Liver (tissue), 8 donors: ENCODE measurements at regions not wholly inside any gene's neighbourhood (a gene's known extent, or its start where the extent isn't known, plus 50 kb on each side); places are given as distances from the start of the nearest gene placed in this dataset.

ENCODE experiments used
- DNase-seq: peaks from one replicate; pipeline ENCODE4 v3.0.0-alpha.2; 2017; ENCODE audit warnings: low spot score
- H3K27ac ChIP-seq, 2 donors: one replicate each; pipeline ENCODE4 v1.7.0; 2013; ENCODE audit warnings: inconsistent platforms in 2 of 2, low read length in 2 of 2, control low read depth in 1 of 2, low read depth in 1 of 2, mild to moderate bottlenecking in 1 of 2
- H3K27me3 ChIP-seq, 4 donors: one replicate each; pipeline versions ENCODE4 v1.6.1 to v1.7.0; 2013; ENCODE audit warnings: low read length in 3 of 4, inconsistent platforms in 1 of 4, mild to moderate bottlenecking in 1 of 4, moderate library complexity in 1 of 4; ENCODE audit not compliant: control insufficient read depth in 4 of 4, insufficient read depth in 4 of 4
- H3K36me3 ChIP-seq, 4 donors: one replicate each; pipeline versions ENCODE4 v1.6.1 to v1.7.0; 2013; ENCODE audit warnings: low read length in 3 of 4, mild to moderate bottlenecking in 3 of 4, low read depth in 1 of 4, moderate library complexity in 1 of 4; ENCODE audit not compliant: control insufficient read depth in 4 of 4, insufficient read depth in 3 of 4
- H3K4me1 ChIP-seq, 4 donors: one replicate each; pipeline versions ENCODE4 v1.6.1 to v1.7.0; 2013; ENCODE audit warnings: low read length in 3 of 4, mild to moderate bottlenecking in 3 of 4, moderate library complexity in 1 of 4; ENCODE audit not compliant: control insufficient read depth in 4 of 4, insufficient read depth in 4 of 4
- H3K4me3 ChIP-seq, 3 donors: one replicate each; pipeline versions ENCODE4 v1.6.1 to v1.7.0; 2013; ENCODE audit warnings: low read length in 3 of 3, control low read depth in 1 of 3, low read depth in 1 of 3, mild to moderate bottlenecking in 1 of 3
- H3K9ac ChIP-seq, 2 donors: one replicate each; pipeline ENCODE4 v1.7.0; 2013; ENCODE audit warnings: low read length in 2 of 2, mild to moderate bottlenecking in 2 of 2, moderate library complexity in 2 of 2, control low read depth in 1 of 2, low read depth in 1 of 2
- H3K9me3 ChIP-seq, 4 donors: one replicate each; pipeline versions ENCODE4 v1.6.1 to v1.7.0; 2013; ENCODE audit warnings: low read length in 3 of 4; ENCODE audit not compliant: control insufficient read depth in 4 of 4
- FOXA2 ChIP-seq: IDR thresholded peaks from 2 replicates; pipeline ENCODE4 v1.6.1; 2016; ENCODE audit warnings: antibody characterized with exemption
- GABPA ChIP-seq, 2 donors: IDR thresholded peaks in 1 of 2; conservative IDR thresholded peaks in 1 of 2; 2 replicates each; pipeline ENCODE4 v1.6.1; 2016; ENCODE audit warnings: antibody characterized with exemption in 2 of 2, mild to moderate bottlenecking in 1 of 2, moderate library complexity in 1 of 2
- HNF4A ChIP-seq, 2 donors: conservative IDR thresholded peaks; 2 replicates each; pipeline ENCODE4 v1.6.1; 2016; ENCODE audit warnings: antibody characterized with exemption in 2 of 2, mild to moderate bottlenecking in 2 of 2
- NR2F2 ChIP-seq: IDR thresholded peaks from 2 replicates; pipeline ENCODE4 v1.6.1; 2016; ENCODE audit warnings: antibody characterized with exemption
- RAD21 ChIP-seq, 2 donors: IDR thresholded peaks; 2 replicates each; pipeline ENCODE4 v1.6.1; 2016; ENCODE audit warnings: antibody characterized with exemption in 2 of 2, mild to moderate bottlenecking in 2 of 2
- RXRA ChIP-seq, 2 donors: IDR thresholded peaks; 2 replicates each; pipeline ENCODE4 v1.6.1; 2017 to 2018; ENCODE audit warnings: antibody characterized with exemption in 2 of 2, mild to moderate bottlenecking in 1 of 2
- SP1 ChIP-seq: IDR thresholded peaks from 2 replicates; pipeline ENCODE4 v1.6.1; 2018; ENCODE audit warnings: antibody characterized with exemption, mild to moderate bottlenecking
- TAF1 ChIP-seq: conservative IDR thresholded peaks from 2 replicates; pipeline ENCODE4 v1.6.1; 2016; ENCODE audit warnings: antibody characterized with exemption, mild to moderate bottlenecking
- YY1 ChIP-seq: IDR thresholded peaks from 2 replicates; pipeline ENCODE4 v1.6.1; 2016; ENCODE audit warnings: antibody characterized with exemption, mild to moderate bottlenecking
- WGBS: extraction: QIAGEN DNeasy Blood & Tissue Kit; methylation state at CpG from one replicate; pipeline ENCODE4 v1.1.7; 2013; 5-methylcytosine and 5-hydroxymethylcytosine counted together
- TF ChIP-seq, protein P1 (sequence below): IDR thresholded peaks from 2 replicates; pipeline ENCODE4 v1.6.1; 2016; ENCODE audit warnings: antibody characterized with exemption
- TF ChIP-seq, protein P2 (sequence below): IDR thresholded peaks from 2 replicates; pipeline ENCODE4 v1.6.1; 2016; ENCODE audit warnings: antibody characterized with exemption
- TF ChIP-seq, protein P3 (sequence below): fragments of 150-350 bp; IDR thresholded peaks from 2 replicates; pipeline ENCODE4 v1.5.1; 2017; ENCODE audit warnings: improper control_type of control experiment, low read depth, low read length; ENCODE audit not compliant: missing input control
- TF ChIP-seq, protein P4 (sequence below): IDR thresholded peaks from 2 replicates; pipeline ENCODE4 v1.6.1; 2016; ENCODE audit warnings: antibody characterized with exemption
- TF ChIP-seq, protein P5 (sequence below): IDR thresholded peaks from 2 replicates; pipeline ENCODE4 v1.6.1; 2016; ENCODE audit warnings: antibody characterized with exemption, mild to moderate bottlenecking
- donor health status: healthy.
- donor health status: healthy.
- donor health status: healthy.
- donor health status: healthy.
- donor health status: healthy.

DNA sequence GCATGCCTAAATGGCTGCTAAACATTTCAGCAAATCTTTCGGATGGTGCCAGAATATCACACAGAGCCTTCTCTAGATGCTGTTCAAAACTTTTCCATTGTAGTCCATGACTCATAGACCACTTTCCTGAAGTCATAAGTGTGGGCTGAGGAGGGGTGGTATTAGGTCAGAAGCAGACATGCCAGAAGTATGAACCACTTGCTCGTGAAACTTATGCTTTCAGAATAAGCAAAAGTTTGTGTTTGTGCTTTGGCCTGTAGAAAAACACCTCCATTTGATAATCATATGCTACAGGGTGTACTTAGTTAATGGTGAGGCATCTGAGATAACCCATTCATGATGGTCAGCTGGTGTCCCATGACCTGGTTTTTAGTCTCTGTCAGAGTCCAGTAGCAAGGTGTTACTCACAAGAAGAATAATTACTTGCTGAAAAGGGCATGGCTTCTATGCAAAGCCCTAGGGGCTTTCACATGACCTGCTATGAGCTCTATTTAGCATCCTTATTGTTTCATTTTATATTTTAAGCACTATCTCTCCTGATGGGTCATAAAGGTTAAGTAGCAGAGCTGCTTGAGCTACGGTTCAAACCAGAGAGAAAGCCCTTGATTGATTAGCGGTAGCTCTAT, 183.1 kb upstream of the IVNS1ABP start (continued):
- TF ChIP-seq, protein P1, sequence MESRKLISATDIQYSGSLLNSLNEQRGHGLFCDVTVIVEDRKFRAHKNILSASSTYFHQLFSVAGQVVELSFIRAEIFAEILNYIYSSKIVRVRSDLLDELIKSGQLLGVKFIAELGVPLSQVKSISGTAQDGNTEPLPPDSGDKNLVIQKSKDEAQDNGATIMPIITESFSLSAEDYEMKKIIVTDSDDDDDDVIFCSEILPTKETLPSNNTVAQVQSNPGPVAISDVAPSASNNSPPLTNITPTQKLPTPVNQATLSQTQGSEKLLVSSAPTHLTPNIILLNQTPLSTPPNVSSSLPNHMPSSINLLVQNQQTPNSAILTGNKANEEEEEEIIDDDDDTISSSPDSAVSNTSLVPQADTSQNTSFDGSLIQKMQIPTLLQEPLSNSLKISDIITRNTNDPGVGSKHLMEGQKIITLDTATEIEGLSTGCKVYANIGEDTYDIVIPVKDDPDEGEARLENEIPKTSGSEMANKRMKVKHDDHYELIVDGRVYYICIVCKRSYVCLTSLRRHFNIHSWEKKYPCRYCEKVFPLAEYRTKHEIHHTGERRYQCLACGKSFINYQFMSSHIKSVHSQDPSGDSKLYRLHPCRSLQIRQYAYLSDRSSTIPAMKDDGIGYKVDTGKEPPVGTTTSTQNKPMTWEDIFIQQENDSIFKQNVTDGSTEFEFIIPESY: no peak
- TF ChIP-seq, protein P2, sequence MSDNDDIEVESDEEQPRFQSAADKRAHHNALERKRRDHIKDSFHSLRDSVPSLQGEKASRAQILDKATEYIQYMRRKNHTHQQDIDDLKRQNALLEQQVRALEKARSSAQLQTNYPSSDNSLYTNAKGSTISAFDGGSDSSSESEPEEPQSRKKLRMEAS: no peak
- no peak for TF ChIP-seq NR2F2

DNA sequence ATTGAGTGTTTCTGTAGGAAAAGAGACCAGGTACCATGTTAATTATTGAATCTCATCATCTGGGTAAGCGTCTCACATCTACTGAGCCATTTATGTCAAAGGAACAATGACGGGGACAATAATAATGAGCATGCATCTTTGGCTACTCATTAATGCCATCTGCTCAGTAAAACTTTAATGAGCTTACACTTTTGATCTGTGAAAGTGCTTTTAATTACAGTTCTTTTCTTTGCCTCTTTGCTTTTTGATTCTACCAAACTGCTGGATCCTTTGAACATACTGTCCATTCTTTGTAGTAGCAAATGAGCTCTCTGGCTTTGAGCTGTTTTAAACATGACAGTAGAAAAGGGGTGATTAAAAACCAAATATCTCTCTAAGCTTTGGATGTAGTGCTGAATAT, 181.2 kb upstream of the IVNS1ABP start:
- TF ChIP-seq RXRA (IDR thresholded peaks at IDR 0.05) (no peak), HNF4A (conservative IDR thresholded peaks at IDR 0.05) (no peak), FOXA2 (no peak), SP1 (no peak), NR2F2 (no peak), RAD21 (IDR thresholded peaks at IDR 0.05) (no peak), YY1 (no peak), GABPA (IDR thresholded peaks at IDR 0.05 in 1 of 2, conservative IDR thresholded peaks at IDR 0.05 in 1 of 2) (no peak), TAF1 (no peak)
- TF ChIP-seq, protein P2: no peak
- TF ChIP-seq, protein P3, sequence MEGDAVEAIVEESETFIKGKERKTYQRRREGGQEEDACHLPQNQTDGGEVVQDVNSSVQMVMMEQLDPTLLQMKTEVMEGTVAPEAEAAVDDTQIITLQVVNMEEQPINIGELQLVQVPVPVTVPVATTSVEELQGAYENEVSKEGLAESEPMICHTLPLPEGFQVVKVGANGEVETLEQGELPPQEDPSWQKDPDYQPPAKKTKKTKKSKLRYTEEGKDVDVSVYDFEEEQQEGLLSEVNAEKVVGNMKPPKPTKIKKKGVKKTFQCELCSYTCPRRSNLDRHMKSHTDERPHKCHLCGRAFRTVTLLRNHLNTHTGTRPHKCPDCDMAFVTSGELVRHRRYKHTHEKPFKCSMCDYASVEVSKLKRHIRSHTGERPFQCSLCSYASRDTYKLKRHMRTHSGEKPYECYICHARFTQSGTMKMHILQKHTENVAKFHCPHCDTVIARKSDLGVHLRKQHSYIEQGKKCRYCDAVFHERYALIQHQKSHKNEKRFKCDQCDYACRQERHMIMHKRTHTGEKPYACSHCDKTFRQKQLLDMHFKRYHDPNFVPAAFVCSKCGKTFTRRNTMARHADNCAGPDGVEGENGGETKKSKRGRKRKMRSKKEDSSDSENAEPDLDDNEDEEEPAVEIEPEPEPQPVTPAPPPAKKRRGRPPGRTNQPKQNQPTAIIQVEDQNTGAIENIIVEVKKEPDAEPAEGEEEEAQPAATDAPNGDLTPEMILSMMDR: no peak
- TF ChIP-seq, protein P4, sequence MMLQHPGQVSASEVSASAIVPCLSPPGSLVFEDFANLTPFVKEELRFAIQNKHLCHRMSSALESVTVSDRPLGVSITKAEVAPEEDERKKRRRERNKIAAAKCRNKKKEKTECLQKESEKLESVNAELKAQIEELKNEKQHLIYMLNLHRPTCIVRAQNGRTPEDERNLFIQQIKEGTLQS: no peak
- TF ChIP-seq, protein P1: no peak
- TF ChIP-seq, protein P5, sequence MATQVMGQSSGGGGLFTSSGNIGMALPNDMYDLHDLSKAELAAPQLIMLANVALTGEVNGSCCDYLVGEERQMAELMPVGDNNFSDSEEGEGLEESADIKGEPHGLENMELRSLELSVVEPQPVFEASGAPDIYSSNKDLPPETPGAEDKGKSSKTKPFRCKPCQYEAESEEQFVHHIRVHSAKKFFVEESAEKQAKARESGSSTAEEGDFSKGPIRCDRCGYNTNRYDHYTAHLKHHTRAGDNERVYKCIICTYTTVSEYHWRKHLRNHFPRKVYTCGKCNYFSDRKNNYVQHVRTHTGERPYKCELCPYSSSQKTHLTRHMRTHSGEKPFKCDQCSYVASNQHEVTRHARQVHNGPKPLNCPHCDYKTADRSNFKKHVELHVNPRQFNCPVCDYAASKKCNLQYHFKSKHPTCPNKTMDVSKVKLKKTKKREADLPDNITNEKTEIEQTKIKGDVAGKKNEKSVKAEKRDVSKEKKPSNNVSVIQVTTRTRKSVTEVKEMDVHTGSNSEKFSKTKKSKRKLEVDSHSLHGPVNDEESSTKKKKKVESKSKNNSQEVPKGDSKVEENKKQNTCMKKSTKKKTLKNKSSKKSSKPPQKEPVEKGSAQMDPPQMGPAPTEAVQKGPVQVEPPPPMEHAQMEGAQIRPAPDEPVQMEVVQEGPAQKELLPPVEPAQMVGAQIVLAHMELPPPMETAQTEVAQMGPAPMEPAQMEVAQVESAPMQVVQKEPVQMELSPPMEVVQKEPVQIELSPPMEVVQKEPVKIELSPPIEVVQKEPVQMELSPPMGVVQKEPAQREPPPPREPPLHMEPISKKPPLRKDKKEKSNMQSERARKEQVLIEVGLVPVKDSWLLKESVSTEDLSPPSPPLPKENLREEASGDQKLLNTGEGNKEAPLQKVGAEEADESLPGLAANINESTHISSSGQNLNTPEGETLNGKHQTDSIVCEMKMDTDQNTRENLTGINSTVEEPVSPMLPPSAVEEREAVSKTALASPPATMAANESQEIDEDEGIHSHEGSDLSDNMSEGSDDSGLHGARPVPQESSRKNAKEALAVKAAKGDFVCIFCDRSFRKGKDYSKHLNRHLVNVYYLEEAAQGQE: no peak
- no peak overlapping the region for H3K4me3 ChIP-seq
- no peak overlapping the region for H3K9ac ChIP-seq
- no peaks in the 10 kb centered on the region for H3K4me1 ChIP-seq
- H3K27me3 ChIP-seq: peaks cover 0 to 4% (median 0%) of the 10 kb centered on the region in 4 donors
- WGBS: 97% methylated on average over 2 of the region's 2 CpGs
- no peak overlapping the region for H3K27ac ChIP-seq
- H3K9me3 ChIP-seq: no peaks in the 10 kb centered on the region
- H3K36me3 ChIP-seq: no peaks in the 10 kb centered on the region
- DNase-seq: no peak
